ENCODE measurements at regions not wholly inside any gene's neighbourhood (a gene's known extent, or its start where the extent isn't known, plus 50 kb on each side); places are given as distances from the start of the nearest gene placed in this dataset.

GRCh38 chr2:240250150-240250984 lies 109.9 kb upstream of the OTOS start:
- H3K4me1 ChIP-seq (replicated peaks in 1 of 2), result peaks cover 18 to 27% of the 10 kb centered on the region in 2 donors
- no peaks in the 10 kb centered on the region for H3K27me3 ChIP-seq
- H3K27ac ChIP-seq, result peak overlapping the region; percentile 89 to 99 (median 91)
- no peaks in the 10 kb centered on the region for H3K36me3 ChIP-seq (replicated peaks in 1 of 2)
- TF ChIP-seq POLR2A (IDR thresholded peaks at IDR 0.05), result no peak
- TF ChIP-seq, protein P1, sequence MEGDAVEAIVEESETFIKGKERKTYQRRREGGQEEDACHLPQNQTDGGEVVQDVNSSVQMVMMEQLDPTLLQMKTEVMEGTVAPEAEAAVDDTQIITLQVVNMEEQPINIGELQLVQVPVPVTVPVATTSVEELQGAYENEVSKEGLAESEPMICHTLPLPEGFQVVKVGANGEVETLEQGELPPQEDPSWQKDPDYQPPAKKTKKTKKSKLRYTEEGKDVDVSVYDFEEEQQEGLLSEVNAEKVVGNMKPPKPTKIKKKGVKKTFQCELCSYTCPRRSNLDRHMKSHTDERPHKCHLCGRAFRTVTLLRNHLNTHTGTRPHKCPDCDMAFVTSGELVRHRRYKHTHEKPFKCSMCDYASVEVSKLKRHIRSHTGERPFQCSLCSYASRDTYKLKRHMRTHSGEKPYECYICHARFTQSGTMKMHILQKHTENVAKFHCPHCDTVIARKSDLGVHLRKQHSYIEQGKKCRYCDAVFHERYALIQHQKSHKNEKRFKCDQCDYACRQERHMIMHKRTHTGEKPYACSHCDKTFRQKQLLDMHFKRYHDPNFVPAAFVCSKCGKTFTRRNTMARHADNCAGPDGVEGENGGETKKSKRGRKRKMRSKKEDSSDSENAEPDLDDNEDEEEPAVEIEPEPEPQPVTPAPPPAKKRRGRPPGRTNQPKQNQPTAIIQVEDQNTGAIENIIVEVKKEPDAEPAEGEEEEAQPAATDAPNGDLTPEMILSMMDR (IDR thresholded peaks at IDR 0.05), result no peak
- no peak overlapping the region for H3K4me3 ChIP-seq
- 79 to 96% (median 87%) methylated on average over 4 to 14 of the region's 14 CpGs for WGBS, 4 donors
- intact Hi-C loops (cut with DNase I), result loop anchor here in 1 of 2 donors (10.0 kb wide), 1 partner anchor 124 kb away; no protein-coding TSS in a partner anchor
- no peaks in the 10 kb centered on the region for H3K9me3 ChIP-seq (replicated peaks in 1 of 3)
- peak in 2 of 7 donors; percentile 30 to 52 for DNase-seq

DNA sequence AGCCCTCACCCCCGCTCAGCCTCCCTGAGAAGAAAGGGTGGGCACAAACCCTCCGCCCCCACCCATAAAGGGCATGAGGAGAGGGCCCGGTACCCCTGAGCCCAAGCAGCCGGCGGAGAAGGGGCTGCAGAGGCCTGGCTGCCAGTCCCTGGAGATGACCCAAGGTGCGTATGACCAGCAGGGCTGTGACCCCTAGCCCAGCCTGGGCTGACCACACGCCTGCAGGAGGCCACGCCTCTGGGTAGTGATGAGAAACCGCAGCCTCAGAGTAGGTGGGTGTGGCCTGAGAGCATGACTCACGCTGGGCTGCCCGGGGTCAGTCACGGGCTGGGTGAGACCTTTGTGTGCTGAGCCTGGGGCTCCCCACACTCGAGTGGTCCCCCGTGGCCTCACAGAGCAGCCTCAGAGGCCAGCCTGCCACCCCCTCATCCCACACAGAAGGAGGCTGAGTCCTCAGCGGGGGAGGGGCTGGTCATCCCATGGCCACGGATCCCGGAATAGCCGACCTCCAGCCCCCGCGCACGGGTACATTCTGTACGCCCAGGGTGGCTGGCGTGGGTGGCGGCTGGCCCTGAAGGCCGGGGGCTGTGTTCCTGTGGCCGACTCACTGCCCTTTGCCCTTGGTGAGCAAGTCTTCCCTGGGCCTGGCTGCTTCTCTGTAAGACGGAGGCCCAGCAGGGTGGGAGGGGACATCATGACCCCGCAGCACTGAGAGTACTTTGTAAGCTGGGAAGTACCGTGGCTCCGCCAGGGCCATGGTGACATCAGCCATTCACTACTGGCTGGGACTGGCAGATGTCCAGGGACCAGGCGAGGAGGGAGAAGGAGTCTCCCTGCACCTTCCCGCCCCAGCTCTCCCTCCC lies 110.8 kb upstream of the OTOS start:
- Histone ChIP-seq H3K4me3 (no peak overlapping the region), H3K9me3 (replicated peaks in 1 of 3) (no peaks in the 10 kb centered on the region), H3K27me3 (no peaks in the 10 kb centered on the region), H3K27ac (peak overlapping the region; percentile 89 to 99 (median 91)), H3K4me1 (replicated peaks in 1 of 2) (peaks cover 21 to 35% of the 10 kb centered on the region in 2 donors), H3K36me3 (replicated peaks in 1 of 2) (no peaks in the 10 kb centered on the region)
- DNase-seq, result peak; percentile 92 to 99 (median 98)
- intact Hi-C loops (cut with DNase I), result loop anchor here in 1 of 2 donors (10.0 kb wide), 1 partner anchor 124 kb away; no protein-coding TSS in a partner anchor
- TF ChIP-seq, protein P1 (IDR thresholded peaks at IDR 0.05), result no peak
- peak in 1 of 2 donors; percentile 83 for TF ChIP-seq POLR2A (IDR thresholded peaks at IDR 0.05)
- whole genome bisulfite sequencing, 4 donors, result 0 to 26% (median 22%) methylated on average over 14 to 32 of the region's 32 CpGs

DNA sequence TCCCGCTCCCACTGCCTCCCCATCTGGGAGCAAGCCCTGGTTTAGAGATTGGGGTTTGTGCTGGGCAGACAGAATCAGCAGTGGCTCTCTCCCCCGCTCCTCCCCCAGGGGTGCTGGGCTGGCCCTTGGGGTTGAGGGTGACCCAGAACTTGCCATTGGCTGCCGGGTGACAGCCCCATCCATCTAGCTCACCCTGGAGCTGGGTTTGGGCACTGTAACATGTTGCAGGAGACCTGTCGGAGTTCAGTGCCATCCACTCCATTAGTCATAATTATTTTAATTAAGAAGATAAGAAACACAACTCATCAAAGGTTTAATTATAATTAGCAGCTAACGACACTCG lies 111.4 kb upstream of the OTOS start:
- Histone ChIP-seq H3K27ac (peak overlapping the region; percentile 89 to 99 (median 91)), H3K27me3 (no peaks in the 10 kb centered on the region), H3K4me3 (no peak overlapping the region), H3K36me3 (replicated peaks in 1 of 2) (no peaks in the 10 kb centered on the region), H3K4me1 (replicated peaks in 1 of 2) (peaks cover 22 to 35% of the 10 kb centered on the region in 2 donors), H3K9me3 (replicated peaks in 1 of 3) (no peaks in the 10 kb centered on the region)
- intact Hi-C loops (cut with DNase I), result loop anchor here in 1 of 2 donors (10.0 kb wide), 1 partner anchor 123 kb away; no protein-coding TSS in a partner anchor
- WGBS, 4 donors, result 32 to 45% (median 44%) methylated on average over 5 to 6 of the region's 6 CpGs
- DNase-seq, result no peak
- peak in 1 of 2 donors; percentile 8 for TF ChIP-seq POLR2A (IDR thresholded peaks at IDR 0.05)
- TF ChIP-seq, protein P1 (IDR thresholded peaks at IDR 0.05), result no peak
